Brain microvascular endothelial cell (primary cell): ENCODE measurements at regions not wholly inside any gene's neighbourhood (a gene's known extent, or its start where the extent isn't known, plus 50 kb on each side); places are given as distances from the start of the nearest gene placed in this dataset.

ENCODE experiments used
- DNase-seq: peaks from one replicate; pipeline ENCODE4 v3.0.0-alpha.2; 2020
- H3K27ac ChIP-seq: fragments of 250-450 bp; sonication (Bioruptor Pico); 2 replicates; pipeline ENCODE4 v1.5.1; 2020; ENCODE audit warnings: mild to moderate bottlenecking, moderate library complexity
- H3K27me3 ChIP-seq: fragments of 250-450 bp; sonication (Bioruptor Pico); replicated peaks from 2 replicates; pipeline ENCODE4 v1.5.1; 2020; ENCODE audit warnings: mild to moderate bottlenecking
- H3K36me3 ChIP-seq: fragments of 250-450 bp; sonication (Bioruptor Pico); replicated peaks from 2 replicates; pipeline ENCODE4 v1.5.1; 2020; ENCODE audit warnings: mild to moderate bottlenecking
- H3K4me3 ChIP-seq: 2 replicates; pipeline ENCODE4 v1.5.1; 2011; ENCODE audit warnings: low read depth, mild to moderate bottlenecking, control low read depth, low read length, moderate library complexity
- CTCF ChIP-seq: IDR thresholded peaks from 2 replicates; pipeline ENCODE4 v1.5.1; 2011; ENCODE audit warnings: low read depth, mild to moderate bottlenecking, moderate library complexity, low read length, control low read depth, inconsistent platforms; ENCODE audit errors: missing control alignments
- in situ Hi-C: cut with HindIII; loops from 2 replicates; pipeline ENCODE4 v1.10.0; 2017; ENCODE audit warnings: low sequenced_read_pairs, low pct_ligation_motif_present

- TF ChIP-seq CTCF: no peak
- in situ Hi-C loops: no loop called here
- H3K27me3 ChIP-seq: no peaks in the 10 kb centered on the region
- H3K27ac ChIP-seq: no peak overlapping the region
- DNase-seq: no peak
- H3K36me3 ChIP-seq: no peaks in the 10 kb centered on the region
- H3K4me3 ChIP-seq: no peak overlapping the region
Measured at GRCh38 chr22:49417833-49418232, 409.8 kb downstream of the BRD1 start.

GRCh38 chr22:49417326-49417725 lies 410.3 kb downstream of the BRD1 start:
- no peak overlapping the region for H3K27ac ChIP-seq
- in situ Hi-C loops: no loop called here
- TF ChIP-seq CTCF: no peak
- no peak for DNase-seq
- no peak overlapping the region for H3K4me3 ChIP-seq
- H3K36me3 ChIP-seq: no peaks in the 10 kb centered on the region
- H3K27me3 ChIP-seq: no peaks in the 10 kb centered on the region

- Histone ChIP-seq H3K36me3 (no peaks in the 10 kb centered on the region), H3K27ac (no peak overlapping the region), H3K27me3 (no peaks in the 10 kb centered on the region), H3K4me3 (no peak overlapping the region)
- in situ Hi-C loops: no loop called here
- TF ChIP-seq CTCF: no peak
- DNase-seq: no peak
Measured at GRCh38 chr22:49415151-49415951, 412.3 kb downstream of the BRD1 start.

- Histone ChIP-seq H3K27me3 (no peaks in the 10 kb centered on the region), H3K27ac (no peak overlapping the region), H3K4me3 (no peak overlapping the region), H3K36me3 (no peaks in the 10 kb centered on the region)
- no peak for TF ChIP-seq CTCF
- in situ Hi-C loops: no loop called here
- DNase-seq: no peak
Measured at GRCh38 chr22:49413551-49413950, 414.1 kb downstream of the BRD1 start.

- H3K27me3 ChIP-seq: no peaks in the 10 kb centered on the region
- in situ Hi-C loops: no loop called here
- H3K36me3 ChIP-seq: no peaks in the 10 kb centered on the region
- no peak for DNase-seq
- H3K27ac ChIP-seq: no peak overlapping the region
- no peak overlapping the region for H3K4me3 ChIP-seq
- TF ChIP-seq CTCF: no peak
Measured at GRCh38 chr22:49413146-49413545, 414.5 kb downstream of the BRD1 start.

GRCh38 chr22:49412236-49412635 lies 415.4 kb downstream of the BRD1 start:
- no peak for DNase-seq
- TF ChIP-seq CTCF: no peak
- Histone ChIP-seq H3K27me3 (no peaks in the 10 kb centered on the region), H3K4me3 (no peak overlapping the region), H3K36me3 (no peaks in the 10 kb centered on the region), H3K27ac (no peak overlapping the region)
- in situ Hi-C loops: no loop called here
